Mucosa of descending colon (tissue), 3 donors: ENCODE measurements at regions not wholly inside any gene's neighbourhood (a gene's known extent, or its start where the extent isn't known, plus 50 kb on each side); places are given as distances from the start of the nearest gene placed in this dataset.

Experiments
- ATAC-seq: fragments of 200-7000 bp; cut with Tn5 transposase; one replicate; pipeline ENCODE4 v1.9.1; 2020; ENCODE audit warnings: mild to moderate bottlenecking, moderate library complexity
- DNase-seq, 3 donors: peaks; one replicate each; pipeline ENCODE4 v3.0.0-alpha.2; 2020
- H3K36me3 ChIP-seq: fragments of 200-600 bp; one replicate; pipeline ENCODE4 v1.8.0; 2021; ENCODE audit warnings: low read depth, mild to moderate bottlenecking
- H3K4me1 ChIP-seq: fragments of 200-600 bp; one replicate; pipeline ENCODE4 v1.8.0; 2021; ENCODE audit warnings: low read depth, mild to moderate bottlenecking
- H3K4me3 ChIP-seq: fragments of 200-600 bp; one replicate; pipeline ENCODE4 v1.8.0; 2021; ENCODE audit warnings: mild to moderate bottlenecking
- H3K9me3 ChIP-seq: fragments of 200-600 bp; one replicate; pipeline ENCODE4 v1.8.0; 2021; ENCODE audit warnings: mild to moderate bottlenecking
- CTCF ChIP-seq: fragments of 200-600 bp; IDR thresholded peaks from one replicate; pipeline ENCODE4 v1.8.0; 2022; ENCODE audit warnings: antibody characterized with exemption, mild to moderate bottlenecking
- intact Hi-C, 2 donors: fragments of 100-400 bp; cut with DNase I in 1 of 2; cut with micrococcal nuclease in 1 of 2; formaldehyde crosslinking; loops; one replicate each; pipeline versions ENCODE4 v1.11.0 to v1.11.1; 2022; cut with DNase I, micrococcal nuclease
- donor health status: DM: no; HTN: no; CAD: no; lungs with moderate emphysema.
- donor health status: DM: no; HTN: no; CAD: no.
- donor health status: DM: no; HTN: yes; CAD: no.

- no peaks in the 10 kb centered on the region for H3K9me3 ChIP-seq
- no peak for DNase-seq
Observed at GRCh38 chr13:30033681-30034457, 183.5 kb upstream of the UBL3 start.

GRCh38 chr13:30032263-30032662, 181.8 kb upstream of the UBL3 start:
- Histone ChIP-seq H3K9me3 (no peaks in the 10 kb centered on the region), H3K36me3 (no peaks in the 10 kb centered on the region), H3K4me1 (no peaks in the 10 kb centered on the region), H3K4me3 (no peak overlapping the region)
- no peak for TF ChIP-seq CTCF
- ATAC-seq (no peak), DNase-seq (no peak)
- intact Hi-C loops, result no loop called here

More at GRCh38 chr13:30033681-30034457, 183.5 kb upstream of the UBL3 start:
- H3K36me3 ChIP-seq, result no peaks in the 10 kb centered on the region
- ATAC-seq, result peak; percentile 30
- no peak overlapping the region for H3K4me3 ChIP-seq
- no peaks in the 10 kb centered on the region for H3K4me1 ChIP-seq
- intact Hi-C loops, result no loop called here
- no peak for TF ChIP-seq CTCF

- TF ChIP-seq CTCF, result no peak
- Histone ChIP-seq H3K36me3 (no peaks in the 10 kb centered on the region), H3K9me3 (no peaks in the 10 kb centered on the region), H3K4me3 (no peak overlapping the region), H3K4me1 (no peaks in the 10 kb centered on the region)
- DNase-seq, result no peak
- no peak for ATAC-seq
- intact Hi-C loops, result no loop called here
Observed at GRCh38 chr13:30031488-30031887, 181.1 kb upstream of the UBL3 start.

GRCh38 chr13:30030141-30030750, 179.8 kb upstream of the UBL3 start:
- H3K36me3 ChIP-seq, result no peaks in the 10 kb centered on the region
- TF ChIP-seq CTCF, result no peak
- H3K9me3 ChIP-seq, result no peaks in the 10 kb centered on the region
- no peak overlapping the region for H3K4me3 ChIP-seq
- intact Hi-C loops, result no loop called here
- DNase-seq, result no peak
- H3K4me1 ChIP-seq, result no peaks in the 10 kb centered on the region
- ATAC-seq, result no peak

- TF ChIP-seq CTCF, result no peak
- DNase-seq (no peak), ATAC-seq (no peak)
- no peak overlapping the region for H3K4me3 ChIP-seq
- intact Hi-C loops, result no loop called here
- no peaks in the 10 kb centered on the region for H3K9me3 ChIP-seq
- no peaks in the 10 kb centered on the region for H3K4me1 ChIP-seq
- no peaks in the 10 kb centered on the region for H3K36me3 ChIP-seq
Observed at GRCh38 chr13:30027569-30028455, 177.4 kb upstream of the UBL3 start.
